ENCODE measurements at regions not wholly inside any gene's neighbourhood (a gene's known extent, or its start where the extent isn't known, plus 50 kb on each side); places are given as distances from the start of the nearest gene placed in this dataset.

DNA sequence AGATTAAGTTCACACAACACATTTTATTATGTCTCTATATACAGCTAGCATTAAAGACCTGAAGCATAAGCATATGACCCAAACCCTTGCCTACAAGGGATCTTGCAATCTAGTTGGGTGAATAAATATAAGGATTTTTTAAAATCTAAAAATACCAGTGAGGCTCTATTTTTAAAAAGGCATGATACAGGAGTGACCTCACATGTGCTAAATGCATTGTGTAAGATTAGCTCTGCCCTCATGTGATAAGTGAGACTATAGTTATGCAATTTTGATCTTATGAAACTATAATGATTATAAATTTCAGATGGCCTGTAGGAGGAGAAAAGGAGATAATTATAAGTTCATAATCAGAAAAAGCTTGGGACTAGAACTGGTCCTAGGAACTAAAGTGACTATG, 451.0 kb upstream of the MAN1A1 start:
- TF ChIP-seq TAF1 (IDR thresholded peaks at IDR 0.05; ENCODE audit: borderline replicate concordance, insufficient read depth, low read length) (no peak), POLR2AphosphoS5 (IDR thresholded peaks at IDR 0.05; ENCODE audit: low read depth, low read length) (no peak), SIN3A (IDR thresholded peaks at IDR 0.05; ENCODE audit: borderline replicate concordance, insufficient read depth, low read length) (no peak)

Data from PFSK-1 (cell line).